HCT116 (cell line): ENCODE measurements at regions not wholly inside any gene's neighbourhood (a gene's known extent, or its start where the extent isn't known, plus 50 kb on each side); places are given as distances from the start of the nearest gene placed in this dataset.
"Not testable (repeated sequence)": the region's sequence is repeated elsewhere in the genome, so short reads cannot be mapped to it uniquely, and the experiment has no call there.

Source experiments
- ATAC-seq: fragments of 200-7000 bp; cut with Tn5 transposase; 2 replicates; pipeline ENCODE4 v1.9.1; 2020; ENCODE audit warnings: mild to moderate bottlenecking, moderate library complexity
- BruUV-seq: library from RNA; stranded (reverse); fragments of 400-500 nt; replicated peaks from 2 replicates; lab custom pipeline; 2021; lab: Mats Ljungman, UMichigan
- CTCF ChIA-PET: fragments of 300-600 bp; sonication (Branson Sonifier 250); formaldehyde crosslinking; loops from one replicate; lab custom pipeline; 2021; ENCODE audit warnings: antibody characterized with exemption; lab: Charles Lee
- POLR2A ChIA-PET: fragments of 300-600, 350-600 bp; sonication (Branson Sonifier 250); formaldehyde crosslinking; loops from one replicate; lab custom pipeline; 2021; ENCODE audit warnings: antibody characterized with exemption; lab: Charles Lee
- RAD21 ChIA-PET, 2 experiments: fragments of 300-600 bp; sonication (Branson Sonifier 250); formaldehyde crosslinking; loops; one replicate each; lab custom pipeline; 2023; ENCODE audit warnings: low total read pairs in 2 of 2; ENCODE audit not compliant: uncharacterized antibody in 2 of 2, unreplicated experiment in 2 of 2, low non-redundant PET in 1 of 2; lab: Charles Lee
- DNase-seq: peaks from one replicate; pipeline ENCODE4 v3.0.0-alpha.2; 2010; ENCODE audit warnings: low read depth, low spot score
- H2AFZ ChIP-seq: fragments of 200-600 bp; shearing (Covaris generic), sonication (generic); 2 replicates; pipeline ENCODE4 v1.6.1; 2017; ENCODE audit warnings: low read depth, mixed run types, mixed read lengths, antibody characterized with exemption, low read length; ENCODE audit not compliant: poor library complexity, severe bottlenecking
- H3K27ac ChIP-seq: 2 replicates; pipeline ENCODE4 v1.5.1; 2012; ENCODE audit warnings: low read depth, low read length
- H3K27me3 ChIP-seq: fragments of 200-600 bp; sonication (generic); 2 replicates; pipeline ENCODE4 v1.6.1; 2016; ENCODE audit warnings: mixed run types, low read length, mixed read lengths; ENCODE audit not compliant: insufficient read depth
- H3K36me3 ChIP-seq, 2 experiments: fragments of 200-500 bp in 1 of 2; fragments of 200-600 bp in 1 of 2; sonication (Bioruptor generic) in 1 of 2; sonication (generic) in 1 of 2; 2 replicates each; pipeline versions ENCODE4 v1.5.1 to v1.6.1; 2014 to 2016; ENCODE audit warnings: low read length in 2 of 2, inconsistent platforms in 1 of 2, mixed read lengths in 1 of 2, mixed run types in 1 of 2; ENCODE audit not compliant: insufficient read depth in 2 of 2, control insufficient read depth in 1 of 2
- H3K4me1 ChIP-seq, 2 experiments: fragments of 200-600 bp in 1 of 2; sonication (generic) in 1 of 2; 2 replicates each; pipeline versions ENCODE4 v1.5.1 to v1.6.1; 2012 to 2017; ENCODE audit warnings: low read length in 2 of 2, inconsistent platforms in 1 of 2, mild to moderate bottlenecking in 1 of 2, mixed read lengths in 1 of 2, mixed run types in 1 of 2, moderate library complexity in 1 of 2; ENCODE audit not compliant: insufficient read depth in 2 of 2, control insufficient read depth in 1 of 2
- H3K4me2 ChIP-seq: fragments of 200-600 bp; sonication (generic); 2 replicates; pipeline ENCODE4 v1.6.1; 2017; ENCODE audit warnings: mixed run types, low read length, mixed read lengths
- H3K4me3 ChIP-seq, 2 experiments: fragments of 200-600 bp in 1 of 2; sonication (generic) in 1 of 2; replicated peaks in 1 of 2; 2 replicates each; pipeline ENCODE4 v1.5.1; 2011 to 2016; ENCODE audit warnings: low read length in 2 of 2, control low read depth in 1 of 2, low read depth in 1 of 2, mild to moderate bottlenecking in 1 of 2, mixed read lengths in 1 of 2, mixed run types in 1 of 2
- H3K79me2 ChIP-seq: fragments of 200-600 bp; sonication (generic); 2 replicates; pipeline ENCODE4 v1.6.1; 2017; ENCODE audit warnings: mild to moderate bottlenecking, mixed run types, low read length, moderate library complexity, mixed read lengths; ENCODE audit not compliant: insufficient read depth
- H3K9ac ChIP-seq: fragments of 200-600 bp; sonication (generic); 2 replicates; pipeline ENCODE4 v1.6.1; 2016; ENCODE audit warnings: low read length, mixed read lengths
- H3K9me2 ChIP-seq: fragments of 200-600 bp; sonication (generic), shearing (Covaris generic); 2 replicates; pipeline ENCODE4 v1.6.1; 2017; ENCODE audit warnings: mixed run types, mild to moderate bottlenecking, moderate library complexity; ENCODE audit not compliant: insufficient read depth
- H3K9me3 ChIP-seq, 2 experiments: fragments of 200-500 bp in 1 of 2; fragments of 200-600 bp in 1 of 2; sonication (Bioruptor generic) in 1 of 2; sonication (generic) in 1 of 2; 2 replicates each; pipeline ENCODE4 v1.6.1; 2014 to 2017; ENCODE audit warnings: low read length in 2 of 2, mixed read lengths in 2 of 2, inconsistent platforms in 1 of 2, low read depth in 1 of 2, mild to moderate bottlenecking in 1 of 2, mixed run types in 1 of 2, moderate library complexity in 1 of 2; ENCODE audit not compliant: control insufficient read depth in 1 of 2, insufficient read depth in 1 of 2
- H4K20me1 ChIP-seq: fragments of 200-600 bp; sonication (generic), shearing (Covaris generic); 2 replicates; pipeline ENCODE4 v1.6.1; 2017; ENCODE audit warnings: mixed run types, mild to moderate bottlenecking, moderate library complexity; ENCODE audit not compliant: insufficient read depth
- intact Hi-C: fragments of 100-400 bp; cut with micrococcal nuclease; formaldehyde crosslinking; loops from 2 replicates; pipeline ENCODE4 v1.10.0; 2022

DNA sequence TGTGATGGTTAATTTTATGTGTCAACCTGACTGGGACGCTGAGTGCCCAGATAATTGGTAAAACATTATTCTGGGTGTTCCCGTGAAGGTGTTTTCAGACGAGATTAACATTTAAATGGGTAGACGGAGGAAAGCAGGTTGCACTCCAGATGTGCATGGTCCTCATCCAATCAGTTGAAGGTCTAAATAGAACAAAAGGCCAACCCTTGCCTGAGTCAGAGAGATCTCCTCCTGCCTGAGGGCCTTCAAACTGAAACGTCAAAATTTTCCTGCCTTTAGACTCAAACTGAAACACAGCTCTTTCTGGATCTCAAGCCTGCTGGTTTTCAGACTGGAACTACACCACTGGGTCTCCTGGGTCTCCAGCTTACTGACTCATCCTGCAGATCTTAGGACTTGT lies 73.5 kb downstream of the NPIPA8 start:
- ATAC-seq, RAD21 ChIA-PET, intact Hi-C loops: not testable (repeated sequence)

DNA sequence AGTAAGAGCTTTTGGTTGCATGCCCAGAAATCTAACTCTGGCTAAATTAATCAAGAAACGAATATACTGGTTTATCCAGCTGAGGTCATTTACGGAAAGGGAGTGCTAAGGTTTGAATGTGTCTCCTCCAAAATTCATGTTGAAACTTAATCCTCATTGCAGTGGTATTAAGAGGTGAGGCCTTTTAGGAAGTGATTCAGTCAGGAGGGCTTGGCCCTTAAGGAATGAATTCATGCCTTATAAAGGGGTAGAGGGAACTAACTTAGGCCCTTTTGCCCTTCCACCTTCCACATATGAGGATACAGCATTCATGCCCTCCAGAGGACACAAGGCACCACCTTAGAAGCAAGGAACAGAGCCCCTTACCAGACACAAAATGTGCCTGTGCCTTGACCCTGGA lies 74.7 kb downstream of the NPIPA8 start:
- H3K27me3 ChIP-seq, intact Hi-C loops, CTCF ChIA-PET, H3K27ac ChIP-seq, H3K79me2 ChIP-seq, H4K20me1 ChIP-seq, H3K9me3 ChIP-seq, RAD21 ChIA-PET, H3K9ac ChIP-seq, H3K4me2 ChIP-seq, BruUV-seq, POLR2A ChIA-PET, H3K36me3 ChIP-seq, H2AFZ ChIP-seq, H3K4me3 ChIP-seq, H3K4me1 ChIP-seq, DNase-seq, H3K9me2 ChIP-seq, ATAC-seq: not testable (repeated sequence)

More for the DNA sequence above, 73.5 kb downstream of the NPIPA8 start:
- DNase-seq, H3K4me1 ChIP-seq, CTCF ChIA-PET, H3K36me3 ChIP-seq, H3K9me3 ChIP-seq, H3K4me2 ChIP-seq, POLR2A ChIA-PET, H3K79me2 ChIP-seq, H2AFZ ChIP-seq, H3K9ac ChIP-seq, H3K4me3 ChIP-seq, BruUV-seq, H3K9me2 ChIP-seq, H3K27ac ChIP-seq, H4K20me1 ChIP-seq, H3K27me3 ChIP-seq: not testable (repeated sequence)

GRCh38 chr16:18259496-18260176 lies 76.9 kb downstream of the NPIPA8 start:
- intact Hi-C loops, H3K27ac ChIP-seq, H3K4me1 ChIP-seq, H3K9me3 ChIP-seq, H3K4me3 ChIP-seq, H3K79me2 ChIP-seq, POLR2A ChIA-PET, H3K4me2 ChIP-seq, H3K9me2 ChIP-seq, BruUV-seq, CTCF ChIA-PET, H2AFZ ChIP-seq, DNase-seq, H3K9ac ChIP-seq, RAD21 ChIA-PET, H3K27me3 ChIP-seq, ATAC-seq, H4K20me1 ChIP-seq, H3K36me3 ChIP-seq: not testable (repeated sequence)

DNA sequence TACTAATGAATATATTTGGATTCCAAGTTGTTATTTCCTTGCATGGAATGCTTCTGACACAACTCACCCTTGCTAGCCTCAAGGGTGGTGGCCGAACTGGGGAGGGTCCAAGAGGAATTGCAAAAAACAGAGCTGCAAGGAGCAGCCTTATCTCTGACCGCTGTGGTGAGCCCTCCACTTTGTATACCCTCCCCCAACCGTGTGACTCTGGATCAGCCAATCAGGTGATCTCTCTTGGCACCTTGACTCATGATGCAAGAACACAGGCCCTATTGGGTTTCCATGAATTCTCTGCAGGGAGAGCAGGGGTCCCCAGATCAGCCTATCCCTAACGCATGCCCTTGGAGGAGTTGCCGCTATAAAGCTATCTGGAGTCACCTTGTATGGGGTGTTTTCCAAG lies 83.6 kb downstream of the NPIPA8 start:
- BruUV-seq, POLR2A ChIA-PET: not testable (repeated sequence)

More for the DNA sequence above, 83.6 kb downstream of the NPIPA8 start:
- CTCF ChIA-PET, H3K4me2 ChIP-seq, RAD21 ChIA-PET, H3K36me3 ChIP-seq, H3K27me3 ChIP-seq, H4K20me1 ChIP-seq, H3K4me1 ChIP-seq, ATAC-seq, H3K9me3 ChIP-seq, H3K9me2 ChIP-seq, DNase-seq, H2AFZ ChIP-seq, intact Hi-C loops, H3K79me2 ChIP-seq, H3K9ac ChIP-seq, H3K4me3 ChIP-seq, H3K27ac ChIP-seq: not testable (repeated sequence)
